Loucy (cell line): ENCODE measurements at regions not wholly inside any gene's neighbourhood (a gene's known extent, or its start where the extent isn't known, plus 50 kb on each side); places are given as distances from the start of the nearest gene placed in this dataset.

Experiments used
- H2AFZ ChIP-seq: fragments of 200-600 bp; sonication (generic); 2 replicates; pipeline ENCODE4 v1.6.0; 2016; ENCODE audit warnings: antibody characterized with exemption, mild to moderate bottlenecking, low read length, moderate library complexity
- H3F3A ChIP-seq: fragments of 200-600 bp; 2 replicates; pipeline ENCODE4 v1.6.0; 2016; ENCODE audit warnings: antibody characterized with exemption, low read depth, mild to moderate bottlenecking
- H3K27me3 ChIP-seq: fragments of 200-600 bp; sonication (generic); 2 replicates; pipeline ENCODE4 v1.6.1; 2014; ENCODE audit warnings: low read length, mild to moderate bottlenecking; ENCODE audit not compliant: insufficient read depth, poor library complexity, severe bottlenecking
- H3K36me3 ChIP-seq: fragments of 200-600 bp; sonication (generic); 2 replicates; pipeline ENCODE4 v1.6.1; 2016; ENCODE audit warnings: low read length; ENCODE audit not compliant: insufficient read depth
- H3K4me1 ChIP-seq: fragments of 200-600 bp; sonication (generic); 2 replicates; pipeline ENCODE4 v1.5.1; 2014; ENCODE audit warnings: low read length, mild to moderate bottlenecking; ENCODE audit not compliant: insufficient read depth, poor library complexity, severe bottlenecking
- H3K4me2 ChIP-seq: fragments of 200-600 bp; sonication (generic); 2 replicates; pipeline ENCODE4 v1.6.0; 2014; ENCODE audit warnings: antibody characterized with exemption, low read length, low read depth, mild to moderate bottlenecking; ENCODE audit not compliant: poor library complexity, severe bottlenecking
- H3K4me3 ChIP-seq: fragments of 200-600 bp; sonication (generic); 2 replicates; pipeline ENCODE4 v1.5.1; 2014; ENCODE audit warnings: low read length, mild to moderate bottlenecking, mixed read lengths; ENCODE audit not compliant: poor library complexity, severe bottlenecking
- H3K79me2 ChIP-seq: fragments of 200-600 bp; sonication (generic); 2 replicates; pipeline ENCODE4 v1.6.1; 2014; ENCODE audit warnings: low read length; ENCODE audit not compliant: insufficient read depth
- H3K9ac ChIP-seq: fragments of 200-600 bp; sonication (generic); 2 replicates; pipeline ENCODE4 v1.6.0; 2014; ENCODE audit warnings: mild to moderate bottlenecking, low read depth, low read length, moderate library complexity; ENCODE audit not compliant: poor library complexity, severe bottlenecking
- H3K9me2 ChIP-seq: fragments of 200-600 bp; sonication (generic); replicated peaks from 2 replicates; pipeline ENCODE4 v1.6.1; 2016; ENCODE audit warnings: low read depth, low read length, mixed read lengths
- H3K9me3 ChIP-seq: fragments of 200-600 bp; sonication (generic); 2 replicates; pipeline ENCODE4 v1.6.1; 2014; ENCODE audit warnings: mild to moderate bottlenecking, antibody characterized with exemption, low read length, low read depth; ENCODE audit not compliant: insufficient read depth
- H4K20me1 ChIP-seq: fragments of 200-600 bp; sonication (generic); 2 replicates; pipeline ENCODE4 v1.6.0; 2014; ENCODE audit warnings: antibody characterized with exemption, low read length, mild to moderate bottlenecking; ENCODE audit not compliant: insufficient read depth, poor library complexity, severe bottlenecking
- EZH2phosphoT487 ChIP-seq: fragments of 200-600 bp; IDR thresholded peaks from 2 replicates; pipeline ENCODE4 v1.6.1; 2018; ENCODE audit warnings: antibody characterized with exemption, mild to moderate bottlenecking, moderate library complexity, borderline replicate concordance
- TF ChIP-seq, protein P1 (sequence below): fragments of 200-600 bp; sonication (generic); conservative IDR thresholded peaks from 2 replicates; pipeline ENCODE4 v1.5.1; 2014; ENCODE audit warnings: mild to moderate bottlenecking, antibody characterized with exemption, low read length

DNA sequence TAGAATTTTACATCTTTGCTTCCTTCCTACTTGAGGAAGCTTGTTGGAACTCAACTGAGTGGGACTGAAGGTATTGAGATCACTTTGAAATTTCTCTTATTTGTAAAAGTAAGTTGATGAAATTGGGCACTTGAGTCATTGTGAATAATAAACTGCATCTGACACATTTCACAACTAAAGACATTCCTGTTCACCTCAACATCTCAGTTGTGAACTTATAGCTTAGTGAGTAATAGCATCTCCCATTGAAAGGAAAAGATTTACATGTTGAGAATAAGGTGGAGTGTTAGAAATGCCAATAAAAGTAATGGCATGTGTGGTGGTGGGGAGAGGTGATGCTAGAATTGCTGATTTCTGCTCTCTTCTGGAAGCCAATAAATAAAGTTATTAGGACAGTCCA, 145.0 kb downstream of the SLC24A2 start:
- no peak overlapping the region for H3K9ac ChIP-seq
- no peak overlapping the region for H3K4me2 ChIP-seq

DNA sequence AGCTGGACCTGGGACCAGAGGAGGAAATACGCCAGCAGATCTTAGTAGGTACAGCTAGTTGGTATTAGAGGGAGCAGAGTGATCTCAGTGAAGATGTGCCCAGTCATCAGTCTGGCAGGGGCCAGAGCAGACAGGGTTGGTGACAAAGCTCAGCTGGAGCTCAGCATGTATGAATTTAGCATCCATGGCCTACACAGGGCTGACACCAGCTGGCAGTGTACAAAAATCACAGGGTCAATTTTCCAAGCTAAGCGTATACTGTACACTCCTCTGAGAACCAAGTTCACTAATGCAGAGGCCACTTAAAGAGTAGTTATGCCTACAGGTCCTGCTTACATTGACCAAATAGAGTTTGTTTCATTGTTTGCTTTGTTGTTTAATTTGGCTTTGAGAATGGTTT, 146.6 kb downstream of the SLC24A2 start:
- no peak overlapping the region for H3K4me3 ChIP-seq
- H3K27me3 ChIP-seq: no peaks in the 10 kb centered on the region
- H3K9me2 ChIP-seq: no peaks in the 10 kb centered on the region
- no peak overlapping the region for H3K4me2 ChIP-seq
- H3K9ac ChIP-seq: no peak overlapping the region
- H3K79me2 ChIP-seq: no peaks in the 10 kb centered on the region
- no peaks in the 10 kb centered on the region for H4K20me1 ChIP-seq
- TF ChIP-seq, protein P1, sequence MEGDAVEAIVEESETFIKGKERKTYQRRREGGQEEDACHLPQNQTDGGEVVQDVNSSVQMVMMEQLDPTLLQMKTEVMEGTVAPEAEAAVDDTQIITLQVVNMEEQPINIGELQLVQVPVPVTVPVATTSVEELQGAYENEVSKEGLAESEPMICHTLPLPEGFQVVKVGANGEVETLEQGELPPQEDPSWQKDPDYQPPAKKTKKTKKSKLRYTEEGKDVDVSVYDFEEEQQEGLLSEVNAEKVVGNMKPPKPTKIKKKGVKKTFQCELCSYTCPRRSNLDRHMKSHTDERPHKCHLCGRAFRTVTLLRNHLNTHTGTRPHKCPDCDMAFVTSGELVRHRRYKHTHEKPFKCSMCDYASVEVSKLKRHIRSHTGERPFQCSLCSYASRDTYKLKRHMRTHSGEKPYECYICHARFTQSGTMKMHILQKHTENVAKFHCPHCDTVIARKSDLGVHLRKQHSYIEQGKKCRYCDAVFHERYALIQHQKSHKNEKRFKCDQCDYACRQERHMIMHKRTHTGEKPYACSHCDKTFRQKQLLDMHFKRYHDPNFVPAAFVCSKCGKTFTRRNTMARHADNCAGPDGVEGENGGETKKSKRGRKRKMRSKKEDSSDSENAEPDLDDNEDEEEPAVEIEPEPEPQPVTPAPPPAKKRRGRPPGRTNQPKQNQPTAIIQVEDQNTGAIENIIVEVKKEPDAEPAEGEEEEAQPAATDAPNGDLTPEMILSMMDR: no peak
- no peak for TF ChIP-seq EZH2phosphoT487
- H3K4me1 ChIP-seq: no peaks in the 10 kb centered on the region
- H3F3A ChIP-seq: no peaks in the 10 kb centered on the region
- no peaks in the 10 kb centered on the region for H3K36me3 ChIP-seq
- no peak overlapping the region for H2AFZ ChIP-seq
- no peaks in the 10 kb centered on the region for H3K9me3 ChIP-seq

More for the DNA sequence above, 145.0 kb downstream of the SLC24A2 start:
- Histone ChIP-seq H4K20me1 (no peaks in the 10 kb centered on the region), H2AFZ (no peak overlapping the region), H3F3A (no peaks in the 10 kb centered on the region), H3K27me3 (no peaks in the 10 kb centered on the region), H3K4me3 (no peak overlapping the region), H3K9me2 (no peaks in the 10 kb centered on the region), H3K4me1 (no peaks in the 10 kb centered on the region), H3K36me3 (no peaks in the 10 kb centered on the region), H3K9me3 (no peaks in the 10 kb centered on the region), H3K79me2 (no peaks in the 10 kb centered on the region)
- no peak for TF ChIP-seq EZH2phosphoT487
- TF ChIP-seq, protein P1: no peak

DNA sequence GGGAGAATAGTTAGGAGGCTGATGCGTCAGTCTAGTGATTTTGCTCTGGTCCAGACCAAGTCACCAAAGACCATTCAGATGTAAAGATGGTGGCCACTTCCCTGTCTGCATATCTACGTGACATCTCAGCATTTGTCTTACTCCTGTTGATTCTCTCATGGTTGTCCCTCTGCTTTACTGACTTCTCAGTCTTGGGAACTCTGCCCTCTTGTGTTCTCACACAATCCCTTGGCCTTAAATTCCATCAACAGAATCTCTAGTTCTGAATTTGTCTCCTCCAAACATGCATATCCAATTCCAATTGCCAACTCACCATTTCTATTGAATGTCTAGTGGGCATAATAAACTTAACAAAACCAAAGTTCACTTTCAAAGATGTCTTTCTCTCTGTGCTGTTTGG, 147.8 kb downstream of the SLC24A2 start:
- Histone ChIP-seq H3F3A (no peaks in the 10 kb centered on the region), H3K36me3 (no peaks in the 10 kb centered on the region), H3K79me2 (no peaks in the 10 kb centered on the region), H3K9me2 (no peaks in the 10 kb centered on the region), H3K4me2 (no peak overlapping the region), H3K4me3 (no peak overlapping the region), H2AFZ (no peak overlapping the region), H3K4me1 (no peaks in the 10 kb centered on the region), H3K9ac (no peak overlapping the region), H3K9me3 (no peaks in the 10 kb centered on the region), H3K27me3 (no peaks in the 10 kb centered on the region), H4K20me1 (no peaks in the 10 kb centered on the region)
- no peak for TF ChIP-seq EZH2phosphoT487
- TF ChIP-seq, protein P1: peak; percentile 21; the same call in 1 of the 2 replicates
